CD4-positive, alpha-beta T cell (primary cell): ENCODE measurements at regions not wholly inside any gene's neighbourhood (a gene's known extent, or its start where the extent isn't known, plus 50 kb on each side); places are given as distances from the start of the nearest gene placed in this dataset.

Experiments used
- ATAC-seq: fragments of 200-7000 bp; cut with Tn5 transposase; one replicate; pipeline ENCODE4 v1.10.0; 2022; ENCODE audit warnings: mild to moderate bottlenecking; ENCODE audit not compliant: poor library complexity
- CTCF ChIA-PET: fragments of 350-600 bp; sonication (Branson Sonifier 250); formaldehyde crosslinking; loops from one replicate; lab custom pipeline; 2021; ENCODE audit warnings: antibody characterized with exemption, inconsistent platforms; lab: Charles Lee
- POLR2A ChIA-PET: fragments of 350-600 bp; sonication (Branson Sonifier 250); formaldehyde crosslinking; loops from one replicate; lab custom pipeline; 2021; ENCODE audit warnings: antibody characterized with exemption, inconsistent platforms; lab: Charles Lee
- DNase-seq, 14 experiments: peaks; one replicate each; pipeline ENCODE4 v3.0.0-alpha.2; 2013 to 2020; ENCODE audit warnings: mixed read lengths in 2 of 14
- H3K27ac ChIP-seq, 2 donors: one replicate each; pipeline versions ENCODE4 v1.5.1 to v1.7.0; 2013; ENCODE audit warnings: low read length in 2 of 2, low read depth in 1 of 2, mild to moderate bottlenecking in 1 of 2
- H3K27me3 ChIP-seq, 2 experiments: 1 replicate in 1 of 2; 2 replicates in 1 of 2; pipeline versions ENCODE4 v1.6.1 to v1.7.0; 2013; ENCODE audit warnings: low read length in 2 of 2, control low read depth in 1 of 2, mild to moderate bottlenecking in 1 of 2, moderate library complexity in 1 of 2; ENCODE audit not compliant: insufficient read depth in 2 of 2, control insufficient read depth in 1 of 2
- H3K36me3 ChIP-seq: one replicate; pipeline ENCODE4 v1.6.1; 2013; ENCODE audit warnings: low read length, control low read depth; ENCODE audit not compliant: insufficient read depth
- H3K4me1 ChIP-seq: one replicate; pipeline ENCODE4 v1.6.1; 2013; ENCODE audit warnings: low read length, control low read depth; ENCODE audit not compliant: insufficient read depth
- H3K4me3 ChIP-seq: one replicate; pipeline ENCODE4 v1.5.1; 2013; ENCODE audit warnings: mild to moderate bottlenecking, low read length, moderate library complexity
- H3K9me3 ChIP-seq, 2 experiments: 1 replicate in 1 of 2; 2 replicates in 1 of 2; pipeline versions ENCODE4 v1.6.1 to v1.7.0; 2013; ENCODE audit warnings: low read length in 2 of 2, mild to moderate bottlenecking in 2 of 2, control low read depth in 1 of 2, moderate library complexity in 1 of 2; ENCODE audit not compliant: control insufficient read depth in 1 of 2, insufficient read depth in 1 of 2
- H3K27ac Mint-ChIP-seq: one replicate; pipeline ENCODE4 v1.8.0; 2020; ENCODE audit warnings: mixed read lengths
- H3K27me3 Mint-ChIP-seq: one replicate; pipeline ENCODE4 v1.8.0; 2021; ENCODE audit warnings: mixed read lengths
- H3K36me3 Mint-ChIP-seq: one replicate; pipeline ENCODE4 v1.8.0; 2021; ENCODE audit warnings: low read depth, mixed read lengths
- H3K4me1 Mint-ChIP-seq: one replicate; pipeline ENCODE4 v1.8.0; 2021; ENCODE audit warnings: low read depth, mixed read lengths
- H3K4me3 Mint-ChIP-seq: one replicate; pipeline ENCODE4 v1.8.0; 2020; ENCODE audit warnings: mild to moderate bottlenecking, mixed read lengths
- H3K9me3 Mint-ChIP-seq: one replicate; pipeline ENCODE4 v1.8.0; 2020; ENCODE audit warnings: mixed read lengths
- intact Hi-C, 2 experiments: fragments of 100-400 bp; cut with DNase I in 1 of 2; cut with micrococcal nuclease in 1 of 2; formaldehyde crosslinking; loops; one replicate each; pipeline versions ENCODE4 v1.15.1 to v1.9.0; 2023 to 2025; cut with DNase I, micrococcal nuclease
- TF ChIP-seq, protein P1 (sequence below): fragments of 200-600 bp; IDR thresholded peaks from one replicate; pipeline ENCODE4 v1.8.0; 2022; ENCODE audit warnings: antibody characterized with exemption, mild to moderate bottlenecking

GRCh38 chr11:70895366-70895670 is 357.1 kb downstream of the SHANK2 start:
- H3K4me3 Mint-ChIP-seq: no peak overlapping the region
- DNase-seq (no peak), ATAC-seq (no peak)
- H3K36me3 Mint-ChIP-seq: no peaks in the 10 kb centered on the region
- peaks cover 9% of the 10 kb centered on the region for H3K9me3 Mint-ChIP-seq
- TF ChIP-seq, protein P1, sequence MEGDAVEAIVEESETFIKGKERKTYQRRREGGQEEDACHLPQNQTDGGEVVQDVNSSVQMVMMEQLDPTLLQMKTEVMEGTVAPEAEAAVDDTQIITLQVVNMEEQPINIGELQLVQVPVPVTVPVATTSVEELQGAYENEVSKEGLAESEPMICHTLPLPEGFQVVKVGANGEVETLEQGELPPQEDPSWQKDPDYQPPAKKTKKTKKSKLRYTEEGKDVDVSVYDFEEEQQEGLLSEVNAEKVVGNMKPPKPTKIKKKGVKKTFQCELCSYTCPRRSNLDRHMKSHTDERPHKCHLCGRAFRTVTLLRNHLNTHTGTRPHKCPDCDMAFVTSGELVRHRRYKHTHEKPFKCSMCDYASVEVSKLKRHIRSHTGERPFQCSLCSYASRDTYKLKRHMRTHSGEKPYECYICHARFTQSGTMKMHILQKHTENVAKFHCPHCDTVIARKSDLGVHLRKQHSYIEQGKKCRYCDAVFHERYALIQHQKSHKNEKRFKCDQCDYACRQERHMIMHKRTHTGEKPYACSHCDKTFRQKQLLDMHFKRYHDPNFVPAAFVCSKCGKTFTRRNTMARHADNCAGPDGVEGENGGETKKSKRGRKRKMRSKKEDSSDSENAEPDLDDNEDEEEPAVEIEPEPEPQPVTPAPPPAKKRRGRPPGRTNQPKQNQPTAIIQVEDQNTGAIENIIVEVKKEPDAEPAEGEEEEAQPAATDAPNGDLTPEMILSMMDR: no peak
- CTCF ChIA-PET: no interaction called here
- no peaks in the 10 kb centered on the region for H3K27me3 Mint-ChIP-seq
- Histone ChIP-seq H3K9me3 (peaks cover 12 to 17% of the 10 kb centered on the region in 2 experiments), H3K4me1 (no peaks in the 10 kb centered on the region), H3K4me3 (no peak overlapping the region), H3K36me3 (no peaks in the 10 kb centered on the region), H3K27me3 (no peaks in the 10 kb centered on the region), H3K27ac (no peak overlapping the region)
- POLR2A ChIA-PET: no interaction called here
- no peaks in the 10 kb centered on the region for H3K4me1 Mint-ChIP-seq
- H3K27ac Mint-ChIP-seq: no peak overlapping the region
- intact Hi-C loops: no loop called here

DNA sequence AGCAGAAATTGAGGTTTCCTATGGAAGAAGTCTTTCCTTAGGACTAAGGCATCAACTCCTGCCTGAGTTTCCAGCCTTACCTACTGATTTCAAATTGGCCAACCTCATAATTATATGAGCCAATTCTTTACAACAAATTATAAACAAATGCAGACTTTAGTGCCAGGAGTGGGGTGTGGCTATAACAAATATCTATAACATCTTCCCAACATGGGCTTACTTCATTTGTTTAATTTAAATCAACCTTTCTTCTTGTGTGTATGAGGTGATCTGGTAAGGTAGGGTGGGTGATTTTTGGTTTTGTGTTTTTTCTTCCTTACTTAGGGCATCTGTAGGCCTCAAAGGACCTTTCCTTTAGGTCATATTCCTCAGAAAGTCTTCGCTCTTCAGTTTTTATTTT is 354.9 kb downstream of the SHANK2 start:
- H3K9me3 ChIP-seq: peaks cover 12 to 17% of the 10 kb centered on the region in 2 experiments
- CTCF ChIA-PET: no interaction called here
- no peaks in the 10 kb centered on the region for H3K27me3 ChIP-seq
- no peaks in the 10 kb centered on the region for H3K36me3 ChIP-seq
- TF ChIP-seq, protein P1: no peak
- intact Hi-C loops: no loop called here
- no peak overlapping the region for H3K27ac ChIP-seq
- no peak overlapping the region for H3K4me3 ChIP-seq
- Mint-ChIP-seq H3K4me1 (no peaks in the 10 kb centered on the region), H3K27me3 (no peaks in the 10 kb centered on the region), H3K4me3 (no peak overlapping the region), H3K36me3 (no peaks in the 10 kb centered on the region), H3K27ac (no peak overlapping the region), H3K9me3 (peaks cover 9% of the 10 kb centered on the region)
- no peak for ATAC-seq
- POLR2A ChIA-PET: no interaction called here
- no peaks in the 10 kb centered on the region for H3K4me1 ChIP-seq
- DNase-seq: no peak

- peaks cover 9% of the 10 kb centered on the region for H3K9me3 Mint-ChIP-seq
- H3K4me1 Mint-ChIP-seq: no peaks in the 10 kb centered on the region
- TF ChIP-seq, protein P1: no peak
- no peaks in the 10 kb centered on the region for H3K27me3 ChIP-seq
- ChIA-PET POLR2A (no interaction called here), CTCF (no interaction called here)
- no peak overlapping the region for H3K4me3 ChIP-seq
- peaks cover 6% of the 10 kb centered on the region for H3K27me3 Mint-ChIP-seq
- ATAC-seq: no peak
- peaks cover 12 to 22% of the 10 kb centered on the region in 2 experiments for H3K9me3 ChIP-seq
- no peaks in the 10 kb centered on the region for H3K36me3 Mint-ChIP-seq
- no peaks in the 10 kb centered on the region for H3K4me1 ChIP-seq
- H3K27ac Mint-ChIP-seq: no peak overlapping the region
- H3K27ac ChIP-seq: no peak overlapping the region
- no peak for DNase-seq
- no peaks in the 10 kb centered on the region for H3K36me3 ChIP-seq
- no peak overlapping the region for H3K4me3 Mint-ChIP-seq
- intact Hi-C loops: no loop called here
These were observed 352.8 kb downstream of the SHANK2 start for GRCh38 chr11:70899616-70900015.
